HepG2 (cell line): ENCODE measurements at regions not wholly inside any gene's neighbourhood (a gene's known extent, or its start where the extent isn't known, plus 50 kb on each side); places are given as distances from the start of the nearest gene placed in this dataset.

Source experiments
- CHD4 ChIP-seq: fragments of 200-600 bp; sonication (generic); IDR thresholded peaks from 2 replicates; pipeline ENCODE4 v1.7.0; 2017; ENCODE audit warnings: mild to moderate bottlenecking, low read length, borderline replicate concordance
- FOSL1 ChIP-seq: sonication (generic); formaldehyde crosslinking; IDR thresholded peaks from 2 replicates; pipeline ENCODE4 v1.9.0; 2021; ENCODE audit warnings: missing genetic modification reagents, borderline replicate concordance
- KDM1A ChIP-seq: IDR thresholded peaks from 2 replicates; pipeline ENCODE4 v1.6.1; 2016; ENCODE audit warnings: missing compliant biosample characterization
- KLF16 ChIP-seq, 2 experiments: sonication (generic) in 1 of 2; formaldehyde crosslinking in 1 of 2; IDR thresholded peaks; 2 replicates each; pipeline versions ENCODE4 v1.6.1 to v1.8.0; 2016 to 2023; ENCODE audit warnings: missing genetic modification reagents in 2 of 2, missing compliant biosample characterization in 1 of 2
- POLR2A ChIP-seq, 2 experiments: IDR thresholded peaks; 2 replicates each; pipeline ENCODE4 v1.6.1; 2011; ENCODE audit warnings: low read depth in 2 of 2, low read length in 2 of 2, mild to moderate bottlenecking in 1 of 2, moderate library complexity in 1 of 2; ENCODE audit not compliant: insufficient read depth in 1 of 2
- SP2 ChIP-seq: sonication (generic); formaldehyde crosslinking; IDR thresholded peaks from 2 replicates; pipeline ENCODE4 v1.5.1; 2020; ENCODE audit warnings: mild to moderate bottlenecking, missing genetic modification reagents
- TAF1 ChIP-seq: sonication (generic); formaldehyde crosslinking; IDR thresholded peaks from 2 replicates; pipeline ENCODE4 v1.4.0; 2020; ENCODE audit warnings: missing genetic modification reagents
- U2AF1 ChIP-seq: fragments of 200-400 bp; formaldehyde crosslinking; optimal IDR thresholded peaks from 2 replicates; pipeline ENCODE3; 2017; ENCODE audit warnings: mild to moderate bottlenecking, low read depth, low read length
- ZNF10 ChIP-seq: sonication (generic); formaldehyde crosslinking; IDR thresholded peaks from 2 replicates; pipeline ENCODE4 v1.4.0; 2020; ENCODE audit warnings: mild to moderate bottlenecking, low read depth, missing genetic modification reagents, borderline replicate concordance

GRCh38 chr3:20546636-20547035, 360.6 kb upstream of the SGO1 start:
- TF ChIP-seq KLF16 (CRISPR knock-in tag; IDR thresholded peaks at IDR 0.05), result no peak
- no peak for TF ChIP-seq TAF1 (CRISPR knock-in tag)
- TF ChIP-seq ZNF10 (CRISPR knock-in tag), result no peak
- no peak for TF ChIP-seq CHD4
- TF ChIP-seq U2AF1, result no peak
- no peak for TF ChIP-seq POLR2A (IDR thresholded peaks at IDR 0.05; ENCODE audit: insufficient read depth in 1 of 2, low read depth in 2 of 2, low read length in 2 of 2)
- no peak for TF ChIP-seq SP2
- no peak for TF ChIP-seq KDM1A (CRISPR knock-in tag)
- no peak for TF ChIP-seq FOSL1 (CRISPR knock-in tag)
